Osteoblast (primary cell): ENCODE measurements at regions not wholly inside any gene's neighbourhood (a gene's known extent, or its start where the extent isn't known, plus 50 kb on each side); places are given as distances from the start of the nearest gene placed in this dataset.

Experiments
- DNase-seq: peaks from one replicate; pipeline ENCODE4 v3.0.0; 2011; ENCODE audit warnings: low spot score, mixed read lengths; ENCODE audit not compliant: insufficient read length; ENCODE audit errors: missing footprints
- H2AFZ ChIP-seq: 2 replicates; pipeline ENCODE4 v1.6.0; 2011; ENCODE audit warnings: mild to moderate bottlenecking, low read length
- H3K27ac ChIP-seq: 2 replicates; pipeline ENCODE4 v1.5.1; 2011; ENCODE audit warnings: mild to moderate bottlenecking, low read depth, low read length, moderate library complexity
- H3K27me3 ChIP-seq: 2 replicates; pipeline ENCODE4 v1.6.0; 2012; ENCODE audit warnings: mild to moderate bottlenecking, control low read depth, inconsistent platforms, low read length, moderate library complexity; ENCODE audit not compliant: insufficient read depth
- H3K36me3 ChIP-seq: 2 replicates; pipeline ENCODE4 v1.5.1; 2011; ENCODE audit warnings: mild to moderate bottlenecking, low read length, control low read depth, moderate library complexity; ENCODE audit not compliant: insufficient read depth
- H3K4me1 ChIP-seq: 2 replicates; pipeline ENCODE4 v1.5.1; 2011; ENCODE audit warnings: mild to moderate bottlenecking, low read length, control low read depth, moderate library complexity; ENCODE audit not compliant: insufficient read depth
- H3K4me2 ChIP-seq: 2 replicates; pipeline ENCODE4 v1.6.0; 2011; ENCODE audit warnings: mild to moderate bottlenecking, low read length; ENCODE audit not compliant: insufficient read depth
- H3K4me3 ChIP-seq: fragments of 200-600 bp; sonication (generic); 3 replicates; pipeline ENCODE4 v1.5.1; 2012; ENCODE audit warnings: mild to moderate bottlenecking, low read length, inconsistent platforms; ENCODE audit not compliant: insufficient read depth
- H3K79me2 ChIP-seq: 2 replicates; pipeline ENCODE4 v1.6.0; 2012; ENCODE audit warnings: mild to moderate bottlenecking, low read length, control low read depth, inconsistent platforms; ENCODE audit not compliant: insufficient read depth
- H3K9me3 ChIP-seq: 2 replicates; pipeline ENCODE4 v1.5.1; 2011; ENCODE audit warnings: low read depth, low read length, control low read depth
- H4K20me1 ChIP-seq: 2 replicates; pipeline ENCODE4 v1.6.0; 2012; ENCODE audit warnings: mild to moderate bottlenecking, low read length, control low read depth; ENCODE audit not compliant: insufficient read depth
- TF ChIP-seq, protein P1 (sequence below): IDR thresholded peaks from 2 replicates; pipeline ENCODE4 v1.5.1; 2011; ENCODE audit warnings: mild to moderate bottlenecking, low read depth, low read length, moderate library complexity; ENCODE audit errors: extremely low read depth

GRCh38 chr2:239738159-239738558 is 287.0 kb downstream of the NDUFA10 start:
- H3K9me3 ChIP-seq = no peaks in the 10 kb centered on the region
- no peaks in the 10 kb centered on the region for H3K36me3 ChIP-seq
- H3K4me3 ChIP-seq = no peak overlapping the region
- H3K27me3 ChIP-seq = no peaks in the 10 kb centered on the region
- no peak overlapping the region for H3K4me2 ChIP-seq
- no peaks in the 10 kb centered on the region for H3K4me1 ChIP-seq
- peak; percentile 68 for DNase-seq
- no peak overlapping the region for H3K27ac ChIP-seq
- no peaks in the 10 kb centered on the region for H3K79me2 ChIP-seq
- H4K20me1 ChIP-seq = no peaks in the 10 kb centered on the region
- no peak overlapping the region for H2AFZ ChIP-seq
- TF ChIP-seq, protein P1, sequence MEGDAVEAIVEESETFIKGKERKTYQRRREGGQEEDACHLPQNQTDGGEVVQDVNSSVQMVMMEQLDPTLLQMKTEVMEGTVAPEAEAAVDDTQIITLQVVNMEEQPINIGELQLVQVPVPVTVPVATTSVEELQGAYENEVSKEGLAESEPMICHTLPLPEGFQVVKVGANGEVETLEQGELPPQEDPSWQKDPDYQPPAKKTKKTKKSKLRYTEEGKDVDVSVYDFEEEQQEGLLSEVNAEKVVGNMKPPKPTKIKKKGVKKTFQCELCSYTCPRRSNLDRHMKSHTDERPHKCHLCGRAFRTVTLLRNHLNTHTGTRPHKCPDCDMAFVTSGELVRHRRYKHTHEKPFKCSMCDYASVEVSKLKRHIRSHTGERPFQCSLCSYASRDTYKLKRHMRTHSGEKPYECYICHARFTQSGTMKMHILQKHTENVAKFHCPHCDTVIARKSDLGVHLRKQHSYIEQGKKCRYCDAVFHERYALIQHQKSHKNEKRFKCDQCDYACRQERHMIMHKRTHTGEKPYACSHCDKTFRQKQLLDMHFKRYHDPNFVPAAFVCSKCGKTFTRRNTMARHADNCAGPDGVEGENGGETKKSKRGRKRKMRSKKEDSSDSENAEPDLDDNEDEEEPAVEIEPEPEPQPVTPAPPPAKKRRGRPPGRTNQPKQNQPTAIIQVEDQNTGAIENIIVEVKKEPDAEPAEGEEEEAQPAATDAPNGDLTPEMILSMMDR = no peak

DNA sequence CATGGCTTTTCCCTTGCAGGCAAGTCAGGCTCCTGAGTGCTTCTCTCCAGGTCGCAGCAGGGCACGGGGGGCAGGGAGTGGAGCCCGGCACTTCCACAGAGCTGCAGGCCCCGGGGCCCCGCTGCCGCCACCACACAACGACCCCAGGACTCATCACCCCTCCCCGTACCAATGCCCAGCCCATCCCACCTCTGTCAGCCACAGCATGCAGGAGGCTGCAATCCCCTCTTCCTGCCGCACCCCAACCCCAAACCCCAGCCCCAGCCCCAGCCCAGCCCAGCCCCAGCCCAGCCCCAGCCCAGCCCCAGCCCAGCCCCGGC is 288.0 kb downstream of the NDUFA10 start:
- no peak overlapping the region for H2AFZ ChIP-seq
- H3K79me2 ChIP-seq = no peaks in the 10 kb centered on the region
- H3K4me1 ChIP-seq = no peaks in the 10 kb centered on the region
- H3K27ac ChIP-seq = no peak overlapping the region
- peak; percentile 71 for DNase-seq
- H4K20me1 ChIP-seq = no peaks in the 10 kb centered on the region
- H3K9me3 ChIP-seq = no peaks in the 10 kb centered on the region
- no peaks in the 10 kb centered on the region for H3K36me3 ChIP-seq
- no peaks in the 10 kb centered on the region for H3K27me3 ChIP-seq
- H3K4me3 ChIP-seq = no peak overlapping the region
- TF ChIP-seq, protein P1 = no peak
- H3K4me2 ChIP-seq = no peak overlapping the region

DNA sequence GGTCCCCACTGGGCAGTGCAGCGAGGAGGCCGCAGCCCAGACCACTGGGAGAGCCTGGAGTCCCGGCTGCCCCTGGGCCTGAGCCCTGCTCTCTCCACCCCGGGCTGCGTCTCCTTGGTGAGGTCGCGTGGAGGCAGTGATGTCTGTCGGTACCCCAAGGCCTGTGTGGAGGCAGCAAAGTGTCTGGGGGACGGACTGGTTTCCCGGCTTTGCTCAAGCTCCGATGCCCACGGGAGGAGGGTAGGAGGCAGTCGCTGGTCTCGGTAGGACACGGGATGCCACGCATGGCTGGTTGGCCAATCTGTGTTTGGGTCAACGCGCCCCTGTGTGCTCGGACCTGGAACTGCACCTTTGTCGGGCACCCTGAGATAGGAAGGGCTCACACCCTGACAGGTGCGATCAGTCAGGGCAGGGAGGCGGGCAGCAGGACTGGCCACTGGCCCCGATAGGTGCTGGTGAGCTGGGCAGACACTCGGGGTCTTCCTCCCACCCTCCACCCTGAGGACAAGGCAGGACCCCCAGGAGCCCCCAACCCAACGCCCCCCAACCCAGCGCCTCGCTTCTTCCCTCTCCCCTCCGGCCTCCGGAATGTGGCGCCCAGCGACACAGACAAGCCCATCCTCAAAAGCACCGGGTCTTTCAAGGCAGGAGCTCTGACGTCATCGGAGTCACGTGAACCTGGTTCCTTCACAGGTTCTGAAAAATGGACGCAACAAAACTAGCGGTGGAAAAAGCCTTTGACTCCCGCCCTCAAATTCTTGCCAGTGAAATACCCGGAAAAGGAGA is 288.6 kb downstream of the NDUFA10 start:
- H3K36me3 ChIP-seq = no peaks in the 10 kb centered on the region
- no peak overlapping the region for H3K4me2 ChIP-seq
- H3K79me2 ChIP-seq = no peaks in the 10 kb centered on the region
- no peak overlapping the region for H3K4me3 ChIP-seq
- H3K27me3 ChIP-seq = no peaks in the 10 kb centered on the region
- no peaks in the 10 kb centered on the region for H3K4me1 ChIP-seq
- H4K20me1 ChIP-seq = no peaks in the 10 kb centered on the region
- no peak overlapping the region for H3K27ac ChIP-seq
- no peak overlapping the region for H2AFZ ChIP-seq
- no peaks in the 10 kb centered on the region for H3K9me3 ChIP-seq
- DNase-seq = peak; percentile 38
- TF ChIP-seq, protein P1 = no peak

- H3K4me1 ChIP-seq = no peaks in the 10 kb centered on the region
- DNase-seq = peak; percentile 70
- H4K20me1 ChIP-seq = no peaks in the 10 kb centered on the region
- no peaks in the 10 kb centered on the region for H3K27me3 ChIP-seq
- no peaks in the 10 kb centered on the region for H3K9me3 ChIP-seq
- no peaks in the 10 kb centered on the region for H3K36me3 ChIP-seq
- H3K79me2 ChIP-seq = no peaks in the 10 kb centered on the region
- TF ChIP-seq, protein P1 = no peak
- no peak overlapping the region for H3K27ac ChIP-seq
- H3K4me3 ChIP-seq = no peak overlapping the region
- no peak overlapping the region for H2AFZ ChIP-seq
- H3K4me2 ChIP-seq = no peak overlapping the region
These were observed 289.2 kb downstream of the NDUFA10 start for GRCh38 chr2:239735829-239736357.
